Left forelimb (tissue), 1 donor: ENCODE measurements at regions not wholly inside any gene's neighbourhood (a gene's known extent, or its start where the extent isn't known, plus 50 kb on each side); places are given as distances from the start of the nearest gene placed in this dataset.

Experiments
- DNase-seq: peaks from one replicate; pipeline ENCODE4 v3.0.0-alpha.2; 2018; ENCODE audit warnings: low spot score

- DNase-seq = no peak
These were observed 460.5 kb downstream of the BRD1 start for GRCh38 chr22:49367041-49367697.

GRCh38 chr22:49366437-49366836 is 461.2 kb downstream of the BRD1 start:
- no peak for DNase-seq

- DNase-seq = no peak
These were observed 461.8 kb downstream of the BRD1 start for GRCh38 chr22:49365910-49366309.

GRCh38 chr22:49365191-49365837 is 462.4 kb downstream of the BRD1 start:
- DNase-seq = no peak

GRCh38 chr22:49364398-49364797 is 463.3 kb downstream of the BRD1 start:
- DNase-seq = no peak

GRCh38 chr22:49363526-49364230 is 464.0 kb downstream of the BRD1 start:
- DNase-seq = no peak

GRCh38 chr22:49362211-49362839 is 465.3 kb downstream of the BRD1 start:
- DNase-seq = no peak

- no peak for DNase-seq
These were observed 466.5 kb downstream of the BRD1 start for GRCh38 chr22:49361164-49361563.

- no peak for DNase-seq
These were observed 466.9 kb downstream of the BRD1 start for GRCh38 chr22:49360746-49361145.

- no peak for DNase-seq
These were observed 468.6 kb downstream of the BRD1 start for GRCh38 chr22:49359076-49359475.

GRCh38 chr22:49357661-49358440 is 469.8 kb downstream of the BRD1 start:
- no peak for DNase-seq

- no peak for DNase-seq
These were observed 471.2 kb downstream of the BRD1 start for GRCh38 chr22:49356428-49356827.

- no peak for DNase-seq
These were observed 472.3 kb downstream of the BRD1 start for GRCh38 chr22:49355211-49355920.

GRCh38 chr22:49354516-49355210 is 473.0 kb downstream of the BRD1 start:
- no peak for DNase-seq

GRCh38 chr22:49353235-49353634 is 474.4 kb downstream of the BRD1 start:
- DNase-seq = no peak

- DNase-seq = no peak
These were observed 475.1 kb downstream of the BRD1 start for GRCh38 chr22:49352361-49353169.

GRCh38 chr22:49351761-49352227 is 475.9 kb downstream of the BRD1 start:
- no peak for DNase-seq

- no peak for DNase-seq
These were observed 477.1 kb downstream of the BRD1 start for GRCh38 chr22:49350441-49351121.

GRCh38 chr22:49349841-49350381 is 477.8 kb downstream of the BRD1 start:
- no peak for DNase-seq
